Neural progenitor cell (in vitro differentiated cells): ENCODE measurements at regions not wholly inside any gene's neighbourhood (a gene's known extent, or its start where the extent isn't known, plus 50 kb on each side); places are given as distances from the start of the nearest gene placed in this dataset.

Experiments
- DNase-seq: peaks from one replicate; pipeline ENCODE4 v3.0.0-alpha.2; 2016; ENCODE audit warnings: low spot score
- H2AFZ ChIP-seq: fragments of 200-600 bp; sonication (generic); replicated peaks from 2 replicates; pipeline ENCODE4 v1.6.1; 2016; ENCODE audit warnings: antibody characterized with exemption
- H3F3A ChIP-seq: fragments of 200-600 bp; sonication (generic); 2 replicates; pipeline ENCODE4 v1.6.1; 2016; ENCODE audit warnings: antibody characterized with exemption, low read depth
- H3K27ac ChIP-seq: fragments of 200-600 bp; sonication (generic); 2 replicates; pipeline ENCODE4 v1.5.1; 2016; ENCODE audit warnings: mild to moderate bottlenecking
- H3K27me3 ChIP-seq: fragments of 200-600 bp; sonication (generic); 2 replicates; pipeline ENCODE4 v1.6.1; 2016; ENCODE audit warnings: mild to moderate bottlenecking, moderate library complexity
- H3K36me3 ChIP-seq: fragments of 200-600 bp; sonication (generic); 2 replicates; pipeline ENCODE4 v1.5.1; 2016
- H3K4me1 ChIP-seq: fragments of 200-600 bp; sonication (generic); 2 replicates; pipeline ENCODE4 v1.6.1; 2016; ENCODE audit warnings: mixed run types
- H3K4me2 ChIP-seq: fragments of 200-600 bp; sonication (generic); 2 replicates; pipeline ENCODE4 v1.6.1; 2016
- H3K4me3 ChIP-seq: fragments of 200-600 bp; sonication (generic); 2 replicates; pipeline ENCODE4 v1.5.1; 2016
- H3K79me2 ChIP-seq: fragments of 200-600 bp; sonication (generic); 2 replicates; pipeline ENCODE4 v1.6.1; 2016; ENCODE audit warnings: low read depth
- H3K9ac ChIP-seq: fragments of 200-600 bp; sonication (generic); 2 replicates; pipeline ENCODE4 v1.6.1; 2016
- H3K9me3 ChIP-seq: fragments of 200-600 bp; sonication (generic); 2 replicates; pipeline ENCODE4 v1.5.1; 2016; ENCODE audit warnings: low read depth
- H4K20me1 ChIP-seq: fragments of 200-600 bp; sonication (generic); 2 replicates; pipeline ENCODE4 v1.6.1; 2016; ENCODE audit warnings: low read depth
- H3K27ac Mint-ChIP-seq: 3 replicates; pipeline ENCODE4 v1.8.0; 2021; ENCODE audit warnings: mixed read lengths
- H3K27me3 Mint-ChIP-seq: 2 replicates; pipeline ENCODE4 v1.8.0; 2022; ENCODE audit warnings: low read depth, mild to moderate bottlenecking, inconsistent platforms, moderate library complexity, mixed read lengths; ENCODE audit not compliant: insufficient read depth
- H3K36me3 Mint-ChIP-seq: 3 replicates; pipeline ENCODE4 v1.8.0; 2021; ENCODE audit warnings: mixed read lengths
- H3K4me1 Mint-ChIP-seq: 3 replicates; pipeline ENCODE4 v1.8.0; 2021; ENCODE audit warnings: mixed read lengths
- H3K4me3 Mint-ChIP-seq: 3 replicates; pipeline ENCODE4 v1.8.0; 2021; ENCODE audit warnings: mild to moderate bottlenecking, moderate library complexity, mixed read lengths
- H3K9me3 Mint-ChIP-seq: 3 replicates; pipeline ENCODE4 v1.8.0; 2020; ENCODE audit warnings: mixed read lengths
- CTCF ChIP-seq: fragments of 200-600 bp; sonication (generic); IDR thresholded peaks from 2 replicates; pipeline ENCODE4 v1.5.1; 2017; ENCODE audit warnings: antibody characterized with exemption, mild to moderate bottlenecking
- EZH2 ChIP-seq: fragments of 200-600 bp; sonication (generic); IDR thresholded peaks from 2 replicates; pipeline ENCODE4 v1.6.1; 2017; ENCODE audit warnings: antibody characterized with exemption, mild to moderate bottlenecking, moderate library complexity
- EZH2phosphoT487 ChIP-seq: fragments of 200-600 bp; sonication (generic); IDR thresholded peaks from 2 replicates; pipeline ENCODE4 v1.6.1; 2017; ENCODE audit warnings: antibody characterized with exemption

- H3F3A ChIP-seq, result no peaks in the 10 kb centered on the region
- no peak overlapping the region for H3K27ac ChIP-seq
- no peak overlapping the region for H2AFZ ChIP-seq
- H3K9me3 Mint-ChIP-seq, result peaks cover 2% of the 10 kb centered on the region
- DNase-seq, result no peak
- no peaks in the 10 kb centered on the region for H3K36me3 ChIP-seq
- TF ChIP-seq CTCF (no peak), EZH2 (no peak), EZH2phosphoT487 (no peak)
- H3K4me3 ChIP-seq, result no peak overlapping the region
- H3K4me1 Mint-ChIP-seq, result no peaks in the 10 kb centered on the region
- no peaks in the 10 kb centered on the region for H3K27me3 ChIP-seq
- H3K4me3 Mint-ChIP-seq, result no peak overlapping the region
- no peaks in the 10 kb centered on the region for H3K79me2 ChIP-seq
- no peaks in the 10 kb centered on the region for H3K9me3 ChIP-seq
- H3K27ac Mint-ChIP-seq, result no peak overlapping the region
- H3K27me3 Mint-ChIP-seq, result no peaks in the 10 kb centered on the region
- no peaks in the 10 kb centered on the region for H3K36me3 Mint-ChIP-seq
- H3K4me2 ChIP-seq, result no peak overlapping the region
- H4K20me1 ChIP-seq, result no peaks in the 10 kb centered on the region
- H3K4me1 ChIP-seq, result no peaks in the 10 kb centered on the region
- H3K9ac ChIP-seq, result no peak overlapping the region
Observed at GRCh38 chr13:99027661-99028425, 50.0 kb upstream of the DOCK9 start.

- H3K27ac ChIP-seq, result no peak overlapping the region
- H3K4me3 Mint-ChIP-seq, result no peak overlapping the region
- no peaks in the 10 kb centered on the region for H3K4me1 ChIP-seq
- DNase-seq, result peak; percentile 16
- H3K27ac Mint-ChIP-seq, result no peak overlapping the region
- H3K27me3 Mint-ChIP-seq, result no peaks in the 10 kb centered on the region
- no peak overlapping the region for H2AFZ ChIP-seq
- H3K4me1 Mint-ChIP-seq, result no peaks in the 10 kb centered on the region
- no peaks in the 10 kb centered on the region for H3K27me3 ChIP-seq
- H3K79me2 ChIP-seq, result no peaks in the 10 kb centered on the region
- H3K9ac ChIP-seq, result no peak overlapping the region
- no peaks in the 10 kb centered on the region for H3K36me3 ChIP-seq
- H3K9me3 ChIP-seq, result no peaks in the 10 kb centered on the region
- no peak overlapping the region for H3K4me3 ChIP-seq
- no peak overlapping the region for H3K4me2 ChIP-seq
- TF ChIP-seq CTCF, result peak; percentile 33
- TF ChIP-seq EZH2, result no peak
- H3F3A ChIP-seq, result no peaks in the 10 kb centered on the region
- peaks cover 2% of the 10 kb centered on the region for H3K9me3 Mint-ChIP-seq
- H3K36me3 Mint-ChIP-seq, result no peaks in the 10 kb centered on the region
- H4K20me1 ChIP-seq, result no peaks in the 10 kb centered on the region
Observed at GRCh38 chr13:99028890-99029289, 51.0 kb upstream of the DOCK9 start.

GRCh38 chr13:99029576-99029975, 51.7 kb upstream of the DOCK9 start:
- no peaks in the 10 kb centered on the region for H3K36me3 ChIP-seq
- no peaks in the 10 kb centered on the region for H3K27me3 Mint-ChIP-seq
- no peak overlapping the region for H3K9ac ChIP-seq
- H4K20me1 ChIP-seq, result no peaks in the 10 kb centered on the region
- H2AFZ ChIP-seq, result no peak overlapping the region
- H3K27me3 ChIP-seq, result no peaks in the 10 kb centered on the region
- no peak for DNase-seq
- no peaks in the 10 kb centered on the region for H3K36me3 Mint-ChIP-seq
- H3K27ac ChIP-seq, result no peak overlapping the region
- H3K27ac Mint-ChIP-seq, result no peak overlapping the region
- H3K4me2 ChIP-seq, result no peak overlapping the region
- no peaks in the 10 kb centered on the region for H3F3A ChIP-seq
- no peak overlapping the region for H3K4me3 ChIP-seq
- no peaks in the 10 kb centered on the region for H3K79me2 ChIP-seq
- H3K4me3 Mint-ChIP-seq, result no peak overlapping the region
- H3K9me3 ChIP-seq, result no peaks in the 10 kb centered on the region
- TF ChIP-seq CTCF (no peak), EZH2phosphoT487 (no peak), EZH2 (no peak)
- H3K4me1 Mint-ChIP-seq, result no peaks in the 10 kb centered on the region
- H3K4me1 ChIP-seq, result no peaks in the 10 kb centered on the region
- H3K9me3 Mint-ChIP-seq, result peaks cover 2% of the 10 kb centered on the region
